OCI-LY3 (cell line): ENCODE measurements at regions not wholly inside any gene's neighbourhood (a gene's known extent, or its start where the extent isn't known, plus 50 kb on each side); places are given as distances from the start of the nearest gene placed in this dataset.
A peak's percentile ranks its signal among the peaks of the same experiment; 100 is the strongest.

Experiments
- H2AFZ ChIP-seq: fragments of 200-600, 300-600 bp; shearing (Covaris generic); 2 replicates; pipeline ENCODE4 v1.6.0; 2014; ENCODE audit warnings: antibody characterized with exemption, low read depth, low read length
- H3K27ac ChIP-seq: fragments of 200-600, 300-600 bp; sonication (generic); 2 replicates; pipeline ENCODE4 v1.5.1; 2014; ENCODE audit warnings: mild to moderate bottlenecking, low read length, moderate library complexity, mixed read lengths
- H3K27me3 ChIP-seq: fragments of 200-600, 300-600 bp; sonication (generic); 2 replicates; pipeline ENCODE4 v1.6.1; 2014; ENCODE audit warnings: low read depth, low read length, mixed read lengths
- H3K36me3 ChIP-seq: fragments of 200-600, 300-600 bp; sonication (generic); replicated peaks from 2 replicates; pipeline ENCODE3; 2014; ENCODE audit warnings: low read depth, low read length, mixed read lengths
- H3K4me1 ChIP-seq: fragments of 300-600, 200-600 bp; sonication (generic); 2 replicates; pipeline ENCODE4 v1.6.1; 2014; ENCODE audit warnings: low read length, mixed read lengths
- H3K4me2 ChIP-seq: fragments of 200-600, 300-600 bp; sonication (generic); 2 replicates; pipeline ENCODE4 v1.6.1; 2014; ENCODE audit warnings: low read length, mixed read lengths
- H3K4me3 ChIP-seq: fragments of 300-600, 200-600 bp; sonication (generic); 2 replicates; pipeline ENCODE4 v1.5.1; 2014; ENCODE audit warnings: antibody characterized with exemption, mild to moderate bottlenecking, low read length, moderate library complexity
- H3K79me2 ChIP-seq: fragments of 300-600, 200-600 bp; shearing (Covaris generic); 2 replicates; pipeline ENCODE4 v1.6.1; 2014; ENCODE audit warnings: mild to moderate bottlenecking, low read length, mixed read lengths
- H3K9ac ChIP-seq: fragments of 300-600, 200-600 bp; shearing (Covaris generic); 2 replicates; pipeline ENCODE4 v1.6.0; 2014; ENCODE audit warnings: mild to moderate bottlenecking, low read length, moderate library complexity
- H3K9me3 ChIP-seq: fragments of 200-600, 300-600 bp; shearing (Covaris generic); 2 replicates; pipeline ENCODE4 v1.6.1; 2014; ENCODE audit warnings: low read length, mixed read lengths; ENCODE audit not compliant: insufficient read depth
- H4K20me1 ChIP-seq: fragments of 200-600, 300-600 bp; sonication (generic); 2 replicates; pipeline ENCODE4 v1.6.1; 2016; ENCODE audit warnings: low read length, mixed read lengths; ENCODE audit not compliant: insufficient read depth
- EZH2phosphoT487 ChIP-seq: fragments of 200-600 bp; shearing (Covaris generic); IDR thresholded peaks from 2 replicates; pipeline ENCODE4 v1.6.1; 2018; ENCODE audit warnings: antibody characterized with exemption, mixed run types, low read depth
- TF ChIP-seq, protein P1 (sequence below): fragments of 200-600, 300-600 bp; sonication (generic); IDR thresholded peaks from 2 replicates; pipeline ENCODE4 v1.5.1; 2014; ENCODE audit warnings: antibody characterized with exemption, low read length, low read depth

DNA sequence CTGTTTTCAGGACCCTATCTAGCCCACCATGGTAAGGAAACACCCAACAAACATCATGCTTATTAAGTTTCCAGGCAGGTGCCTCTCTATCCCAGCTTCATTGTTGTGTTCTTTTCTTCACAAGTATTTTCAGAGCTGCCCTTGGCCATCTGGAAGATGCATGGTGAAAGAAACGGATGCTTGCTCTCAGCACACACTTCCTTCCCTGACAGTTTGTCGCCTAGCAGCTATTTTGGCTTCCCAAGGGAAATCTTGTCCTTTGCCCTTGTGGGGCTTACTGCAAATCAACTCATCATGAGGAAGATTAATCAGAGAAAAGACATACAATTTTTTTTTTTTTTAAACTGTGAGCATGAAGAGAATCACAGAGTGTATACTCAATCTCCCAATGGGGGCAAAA is 128.8 kb downstream of the ASMT start:
- Histone ChIP-seq H3K36me3 (peaks cover 52% of the 10 kb centered on the region), H3K4me2 (no peak overlapping the region), H3K4me1 (no peaks in the 10 kb centered on the region), H3K27me3 (no peaks in the 10 kb centered on the region), H3K4me3 (no peak overlapping the region), H3K9me3 (peaks cover 20% of the 10 kb centered on the region; the same call in 1 of the 2 replicates), H2AFZ (no peak overlapping the region), H3K9ac (no peak overlapping the region), H3K79me2 (no peaks in the 10 kb centered on the region), H4K20me1 (no peaks in the 10 kb centered on the region), H3K27ac (no peak overlapping the region)
- TF ChIP-seq, protein P1, sequence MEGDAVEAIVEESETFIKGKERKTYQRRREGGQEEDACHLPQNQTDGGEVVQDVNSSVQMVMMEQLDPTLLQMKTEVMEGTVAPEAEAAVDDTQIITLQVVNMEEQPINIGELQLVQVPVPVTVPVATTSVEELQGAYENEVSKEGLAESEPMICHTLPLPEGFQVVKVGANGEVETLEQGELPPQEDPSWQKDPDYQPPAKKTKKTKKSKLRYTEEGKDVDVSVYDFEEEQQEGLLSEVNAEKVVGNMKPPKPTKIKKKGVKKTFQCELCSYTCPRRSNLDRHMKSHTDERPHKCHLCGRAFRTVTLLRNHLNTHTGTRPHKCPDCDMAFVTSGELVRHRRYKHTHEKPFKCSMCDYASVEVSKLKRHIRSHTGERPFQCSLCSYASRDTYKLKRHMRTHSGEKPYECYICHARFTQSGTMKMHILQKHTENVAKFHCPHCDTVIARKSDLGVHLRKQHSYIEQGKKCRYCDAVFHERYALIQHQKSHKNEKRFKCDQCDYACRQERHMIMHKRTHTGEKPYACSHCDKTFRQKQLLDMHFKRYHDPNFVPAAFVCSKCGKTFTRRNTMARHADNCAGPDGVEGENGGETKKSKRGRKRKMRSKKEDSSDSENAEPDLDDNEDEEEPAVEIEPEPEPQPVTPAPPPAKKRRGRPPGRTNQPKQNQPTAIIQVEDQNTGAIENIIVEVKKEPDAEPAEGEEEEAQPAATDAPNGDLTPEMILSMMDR: no peak
- TF ChIP-seq EZH2phosphoT487: no peak

DNA sequence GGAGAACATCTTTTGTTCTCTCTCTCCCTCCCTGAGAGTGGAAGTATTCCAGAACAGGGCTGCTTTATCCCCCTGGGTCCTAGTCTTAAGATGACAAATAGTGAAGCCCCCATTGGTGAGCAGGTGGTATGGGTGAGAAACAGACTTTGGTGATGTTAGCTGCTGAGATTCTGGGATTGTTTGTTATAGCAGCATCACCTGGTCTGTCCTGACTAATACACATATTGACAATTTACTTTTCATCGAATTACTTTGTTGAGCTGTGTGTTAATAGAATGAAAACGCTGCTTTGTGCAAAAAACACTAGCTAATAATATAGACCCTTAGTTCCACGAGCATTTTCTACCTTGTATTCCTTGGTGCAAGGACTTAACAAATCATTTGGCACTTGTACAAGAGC is 133.5 kb downstream of the ASMT start:
- H3K9ac ChIP-seq: no peak overlapping the region
- no peak overlapping the region for H3K27ac ChIP-seq
- no peaks in the 10 kb centered on the region for H4K20me1 ChIP-seq
- H3K4me3 ChIP-seq: no peak overlapping the region
- H3K4me1 ChIP-seq: peaks cover 17% of the 10 kb centered on the region
- TF ChIP-seq, protein P1: no peak
- no peak for TF ChIP-seq EZH2phosphoT487
- H2AFZ ChIP-seq: no peak overlapping the region
- no peaks in the 10 kb centered on the region for H3K27me3 ChIP-seq
- H3K4me2 ChIP-seq: no peak overlapping the region
- H3K36me3 ChIP-seq: peaks cover 49% of the 10 kb centered on the region
- no peaks in the 10 kb centered on the region for H3K79me2 ChIP-seq
- peaks cover 20% of the 10 kb centered on the region; the same call in 1 of the 2 replicates for H3K9me3 ChIP-seq

- no peak for TF ChIP-seq EZH2phosphoT487
- TF ChIP-seq, protein P1: peak; percentile 29
- H3K27ac ChIP-seq: no peak overlapping the region
- no peaks in the 10 kb centered on the region for H4K20me1 ChIP-seq
- no peak overlapping the region for H2AFZ ChIP-seq
- H3K9ac ChIP-seq: no peak overlapping the region
- peaks cover 10% of the 10 kb centered on the region; the same call in 1 of the 2 replicates for H3K9me3 ChIP-seq
- no peak overlapping the region for H3K4me2 ChIP-seq
- H3K4me1 ChIP-seq: peaks cover 19% of the 10 kb centered on the region
- no peaks in the 10 kb centered on the region for H3K27me3 ChIP-seq
- H3K36me3 ChIP-seq: peaks cover 40% of the 10 kb centered on the region
- H3K4me3 ChIP-seq: no peak overlapping the region
- no peaks in the 10 kb centered on the region for H3K79me2 ChIP-seq
Measured at GRCh38 chrX:1749499-1749898, 134.6 kb downstream of the ASMT start.

DNA sequence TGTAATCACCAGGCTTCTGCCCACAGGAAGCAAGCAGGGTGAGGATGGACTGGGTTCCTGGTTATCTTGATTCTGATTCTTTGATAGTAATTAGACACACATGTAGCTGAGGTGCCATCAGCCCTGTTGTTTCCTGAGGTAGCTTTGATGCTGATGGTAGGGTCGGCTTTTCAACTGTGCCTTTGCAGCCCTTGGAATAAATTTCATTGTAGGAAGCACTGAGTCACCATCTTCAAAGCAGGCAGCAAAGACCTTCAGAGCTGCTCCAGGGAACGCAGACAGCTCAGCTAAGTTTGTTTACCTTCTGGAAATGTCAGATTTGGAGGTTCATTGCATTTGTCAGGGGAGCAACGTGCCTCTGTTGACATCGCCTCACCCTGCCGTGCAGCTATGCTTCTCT is 135.4 kb downstream of the ASMT start:
- TF ChIP-seq EZH2phosphoT487: no peak
- TF ChIP-seq, protein P1: no peak
- Histone ChIP-seq H3K9me3 (0 out of 2 replicates have a peak, but pooled peaks cover 6% of the 10 kb centered on the region), H2AFZ (no peak overlapping the region), H3K27ac (no peak overlapping the region), H3K4me1 (peaks cover 19% of the 10 kb centered on the region), H4K20me1 (no peaks in the 10 kb centered on the region), H3K4me3 (no peak overlapping the region), H3K79me2 (no peaks in the 10 kb centered on the region), H3K36me3 (peaks cover 32% of the 10 kb centered on the region), H3K27me3 (no peaks in the 10 kb centered on the region), H3K9ac (no peak overlapping the region), H3K4me2 (no peak overlapping the region)
